Tibial nerve (tissue), 3 donors: ENCODE measurements at regions not wholly inside any gene's neighbourhood (a gene's known extent, or its start where the extent isn't known, plus 50 kb on each side); places are given as distances from the start of the nearest gene placed in this dataset.

Source experiments
- POLR2A ChIP-seq, 2 donors: fragments of 450-650 bp; IDR thresholded peaks; one replicate each; pipeline ENCODE4 v1.6.1; 2017; ENCODE audit warnings: antibody characterized with exemption in 2 of 2, mild to moderate bottlenecking in 2 of 2, moderate library complexity in 2 of 2
- TF ChIP-seq, protein P1 (sequence below), 5 experiments: fragments of 200-600 bp in 3 of 5; fragments of 450-650 bp in 2 of 5; sonication (generic) in 3 of 5; IDR thresholded peaks; one replicate each; pipeline ENCODE4 v1.5.1; 2016 to 2019; ENCODE audit warnings: antibody characterized with exemption in 5 of 5, mild to moderate bottlenecking in 3 of 5, moderate library complexity in 2 of 5

- TF ChIP-seq, protein P1, sequence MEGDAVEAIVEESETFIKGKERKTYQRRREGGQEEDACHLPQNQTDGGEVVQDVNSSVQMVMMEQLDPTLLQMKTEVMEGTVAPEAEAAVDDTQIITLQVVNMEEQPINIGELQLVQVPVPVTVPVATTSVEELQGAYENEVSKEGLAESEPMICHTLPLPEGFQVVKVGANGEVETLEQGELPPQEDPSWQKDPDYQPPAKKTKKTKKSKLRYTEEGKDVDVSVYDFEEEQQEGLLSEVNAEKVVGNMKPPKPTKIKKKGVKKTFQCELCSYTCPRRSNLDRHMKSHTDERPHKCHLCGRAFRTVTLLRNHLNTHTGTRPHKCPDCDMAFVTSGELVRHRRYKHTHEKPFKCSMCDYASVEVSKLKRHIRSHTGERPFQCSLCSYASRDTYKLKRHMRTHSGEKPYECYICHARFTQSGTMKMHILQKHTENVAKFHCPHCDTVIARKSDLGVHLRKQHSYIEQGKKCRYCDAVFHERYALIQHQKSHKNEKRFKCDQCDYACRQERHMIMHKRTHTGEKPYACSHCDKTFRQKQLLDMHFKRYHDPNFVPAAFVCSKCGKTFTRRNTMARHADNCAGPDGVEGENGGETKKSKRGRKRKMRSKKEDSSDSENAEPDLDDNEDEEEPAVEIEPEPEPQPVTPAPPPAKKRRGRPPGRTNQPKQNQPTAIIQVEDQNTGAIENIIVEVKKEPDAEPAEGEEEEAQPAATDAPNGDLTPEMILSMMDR (IDR thresholded peaks at IDR 0.05), result no peak
- TF ChIP-seq POLR2A (IDR thresholded peaks at IDR 0.05), result no peak
These were observed 519.9 kb downstream of the ZBBX start for GRCh38 chr3:166860217-166860616.
